Ascending aorta (tissue), 2 donors: ENCODE measurements at regions not wholly inside any gene's neighbourhood (a gene's known extent, or its start where the extent isn't known, plus 50 kb on each side); places are given as distances from the start of the nearest gene placed in this dataset.

Experiments used
- DNase-seq, 2 donors: peaks; one replicate each; pipeline ENCODE4 v3.0.0-alpha.2; 2019; ENCODE audit warnings: low spot score in 2 of 2
- H3K27ac ChIP-seq, 2 donors: fragments of 200-600 bp; sonication (generic); one replicate each; pipeline ENCODE4 v1.5.1; 2016 to 2017; ENCODE audit warnings: mild to moderate bottlenecking in 1 of 2
- H3K27me3 ChIP-seq: fragments of 200-600 bp; sonication (generic); one replicate; pipeline ENCODE4 v1.5.1; 2017
- H3K36me3 ChIP-seq, 2 donors: fragments of 200-600 bp; sonication (generic); one replicate each; pipeline ENCODE4 v1.5.1; 2016
- H3K4me1 ChIP-seq, 2 donors: fragments of 200-600 bp; sonication (generic); one replicate each; pipeline ENCODE4 v1.5.1; 2016 to 2017; ENCODE audit warnings: mild to moderate bottlenecking in 1 of 2
- H3K4me3 ChIP-seq, 2 donors: fragments of 200-600 bp; sonication (generic); one replicate each; pipeline ENCODE4 v1.5.1; 2016 to 2017; ENCODE audit warnings: mild to moderate bottlenecking in 1 of 2
- H3K9me3 ChIP-seq, 2 donors: fragments of 200-600 bp; sonication (generic); one replicate each; pipeline ENCODE4 v1.5.1; 2016
- intact Hi-C: fragments of 100-400 bp; cut with DNase I; formaldehyde crosslinking; loops from one replicate; pipeline ENCODE4 v1.15.1; 2023
- TF ChIP-seq, protein P1 (sequence below), 3 experiments: fragments of 200-600 bp in 2 of 3; fragments of 450-650 bp in 1 of 3; sonication (generic) in 2 of 3; IDR thresholded peaks; one replicate each; pipeline ENCODE4 v1.5.1; 2016 to 2019; ENCODE audit warnings: antibody characterized with exemption in 3 of 3, mild to moderate bottlenecking in 1 of 3, moderate library complexity in 1 of 3

GRCh38 chr11:135037828-135038227 is 625.8 kb upstream of the B3GAT1 start:
- TF ChIP-seq, protein P1, sequence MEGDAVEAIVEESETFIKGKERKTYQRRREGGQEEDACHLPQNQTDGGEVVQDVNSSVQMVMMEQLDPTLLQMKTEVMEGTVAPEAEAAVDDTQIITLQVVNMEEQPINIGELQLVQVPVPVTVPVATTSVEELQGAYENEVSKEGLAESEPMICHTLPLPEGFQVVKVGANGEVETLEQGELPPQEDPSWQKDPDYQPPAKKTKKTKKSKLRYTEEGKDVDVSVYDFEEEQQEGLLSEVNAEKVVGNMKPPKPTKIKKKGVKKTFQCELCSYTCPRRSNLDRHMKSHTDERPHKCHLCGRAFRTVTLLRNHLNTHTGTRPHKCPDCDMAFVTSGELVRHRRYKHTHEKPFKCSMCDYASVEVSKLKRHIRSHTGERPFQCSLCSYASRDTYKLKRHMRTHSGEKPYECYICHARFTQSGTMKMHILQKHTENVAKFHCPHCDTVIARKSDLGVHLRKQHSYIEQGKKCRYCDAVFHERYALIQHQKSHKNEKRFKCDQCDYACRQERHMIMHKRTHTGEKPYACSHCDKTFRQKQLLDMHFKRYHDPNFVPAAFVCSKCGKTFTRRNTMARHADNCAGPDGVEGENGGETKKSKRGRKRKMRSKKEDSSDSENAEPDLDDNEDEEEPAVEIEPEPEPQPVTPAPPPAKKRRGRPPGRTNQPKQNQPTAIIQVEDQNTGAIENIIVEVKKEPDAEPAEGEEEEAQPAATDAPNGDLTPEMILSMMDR (IDR thresholded peaks at IDR 0.05): no peak
- Histone ChIP-seq H3K9me3 (no peaks in the 10 kb centered on the region), H3K27me3 (no peaks in the 10 kb centered on the region), H3K4me1 (no peaks in the 10 kb centered on the region), H3K27ac (no peak overlapping the region), H3K4me3 (no peak overlapping the region), H3K36me3 (no peaks in the 10 kb centered on the region)
- intact Hi-C loops: no loop called here
- no peak for DNase-seq

DNA sequence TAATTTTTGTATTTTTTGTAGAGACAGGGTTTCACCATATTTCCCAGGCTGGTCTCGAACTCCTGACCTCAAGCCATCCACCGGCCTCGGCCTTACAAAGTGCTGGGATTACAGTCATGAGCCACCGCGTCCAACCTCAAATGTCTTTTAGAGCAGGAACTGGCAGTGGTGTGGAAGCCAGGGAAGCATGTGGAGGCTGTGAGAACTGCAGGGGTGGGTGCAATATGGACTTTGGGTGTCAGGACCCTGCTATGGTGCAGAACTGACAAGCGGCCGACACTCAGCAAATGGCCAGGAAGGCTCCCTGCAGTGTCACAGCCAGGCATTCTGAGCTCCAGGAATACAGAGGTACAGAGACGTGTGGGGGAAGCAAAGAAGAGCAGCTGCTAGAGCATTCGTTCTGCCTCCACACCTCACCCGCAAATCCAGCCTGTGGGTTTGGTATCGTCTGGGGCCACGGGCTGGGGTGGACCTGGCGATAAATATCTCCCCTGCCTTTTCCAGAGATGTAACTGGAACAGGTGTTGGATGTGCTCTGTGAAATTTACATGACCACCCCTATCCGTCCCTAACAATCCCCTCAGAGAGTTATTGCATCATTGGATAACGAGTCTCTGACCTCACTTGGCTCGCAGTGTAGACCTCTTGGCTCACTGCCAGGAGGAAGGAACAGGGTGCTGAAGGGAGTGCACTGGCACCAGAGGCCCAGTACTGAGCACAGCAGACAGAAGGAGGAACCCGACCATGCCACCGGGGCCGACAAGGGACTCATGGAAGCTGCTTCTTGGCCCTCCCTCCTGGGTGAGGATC is 624.7 kb upstream of the B3GAT1 start:
- H3K27ac ChIP-seq: no peak overlapping the region
- intact Hi-C loops: no loop called here
- no peaks in the 10 kb centered on the region for H3K36me3 ChIP-seq
- H3K4me3 ChIP-seq: no peak overlapping the region
- TF ChIP-seq, protein P1 (IDR thresholded peaks at IDR 0.05): no peak
- no peaks in the 10 kb centered on the region for H3K27me3 ChIP-seq
- DNase-seq: no peak
- H3K9me3 ChIP-seq: no peaks in the 10 kb centered on the region
- no peaks in the 10 kb centered on the region for H3K4me1 ChIP-seq

DNA sequence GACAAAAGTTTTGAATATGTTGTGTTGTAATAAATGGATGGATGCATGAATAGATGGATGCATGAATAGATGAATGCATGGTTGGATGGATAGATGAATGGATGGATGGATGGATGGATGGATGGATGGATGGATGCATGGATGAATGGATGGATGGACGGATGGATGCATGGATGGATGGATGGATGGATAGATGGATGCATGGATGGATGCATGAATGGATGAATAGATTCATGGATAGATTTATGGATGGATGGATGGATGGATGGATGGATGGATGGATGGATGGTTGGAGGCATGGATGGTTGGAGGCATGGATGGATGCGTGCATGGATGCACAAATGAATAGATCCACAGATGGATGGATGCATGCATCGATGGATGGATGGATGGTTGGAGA is 623.2 kb upstream of the B3GAT1 start:
- Histone ChIP-seq H3K27ac (no peak overlapping the region), H3K4me1 (no peaks in the 10 kb centered on the region), H3K27me3 (no peaks in the 10 kb centered on the region), H3K36me3 (no peaks in the 10 kb centered on the region), H3K9me3 (no peaks in the 10 kb centered on the region), H3K4me3 (no peak overlapping the region)
- TF ChIP-seq, protein P1 (IDR thresholded peaks at IDR 0.05): no peak
- intact Hi-C loops: no loop called here
- no peak for DNase-seq

GRCh38 chr11:135033540-135033939 is 621.5 kb upstream of the B3GAT1 start:
- intact Hi-C loops: loop anchor here (1.0 kb wide), 1 partner anchor 165 kb away; no protein-coding TSS in a partner anchor
- no peaks in the 10 kb centered on the region for H3K9me3 ChIP-seq
- no peaks in the 10 kb centered on the region for H3K27me3 ChIP-seq
- no peak overlapping the region for H3K4me3 ChIP-seq
- no peaks in the 10 kb centered on the region for H3K36me3 ChIP-seq
- TF ChIP-seq, protein P1 (IDR thresholded peaks at IDR 0.05): peak in 1 of 3 experiments; percentile 42
- no peak for DNase-seq
- no peaks in the 10 kb centered on the region for H3K4me1 ChIP-seq
- H3K27ac ChIP-seq: no peak overlapping the region

- Histone ChIP-seq H3K27ac (no peak overlapping the region), H3K36me3 (no peaks in the 10 kb centered on the region), H3K4me3 (no peak overlapping the region), H3K27me3 (no peaks in the 10 kb centered on the region), H3K9me3 (no peaks in the 10 kb centered on the region), H3K4me1 (no peaks in the 10 kb centered on the region)
- intact Hi-C loops: no loop called here
- TF ChIP-seq, protein P1 (IDR thresholded peaks at IDR 0.05): no peak
- DNase-seq: no peak
Measured at GRCh38 chr11:135031205-135031989, 619.4 kb upstream of the B3GAT1 start.
